Gastroesophageal sphincter (tissue), 4 donors: ENCODE measurements at regions not wholly inside any gene's neighbourhood (a gene's known extent, or its start where the extent isn't known, plus 50 kb on each side); places are given as distances from the start of the nearest gene placed in this dataset.

Experiments
- ATAC-seq: fragments of 150-250 bp; one replicate; pipeline ENCODE4 v1.9.1; 2016; ENCODE audit warnings: mild to moderate bottlenecking, moderate library complexity
- H3K27ac ChIP-seq, 4 donors: fragments of 200-600 bp; sonication (generic) in 3 of 4; 1 replicate in 3 of 4; 2 replicates in 1 of 4; pipeline ENCODE4 v1.5.1; 2016 to 2019
- H3K27me3 ChIP-seq: fragments of 200-600 bp; sonication (generic); one replicate; pipeline ENCODE4 v1.5.1; 2019
- H3K36me3 ChIP-seq, 2 donors: fragments of 200-600 bp; sonication (generic); one replicate each; pipeline ENCODE4 v1.5.1; 2019; ENCODE audit warnings: control low read depth in 1 of 2
- H3K4me1 ChIP-seq, 3 donors: fragments of 200-600 bp; sonication (generic); 1 replicate in 2 of 3; 2 replicates in 1 of 3; pipeline ENCODE4 v1.5.1; 2016 to 2019; ENCODE audit warnings: control low read depth in 2 of 3
- H3K4me3 ChIP-seq, 2 donors: fragments of 200-600 bp; sonication (generic); one replicate each; pipeline ENCODE4 v1.5.1; 2019; ENCODE audit warnings: mild to moderate bottlenecking in 1 of 2, moderate library complexity in 1 of 2
- H3K9me3 ChIP-seq, 3 donors: fragments of 200-600 bp; sonication (generic); one replicate each; pipeline ENCODE4 v1.5.1; 2017 to 2019; ENCODE audit warnings: control low read depth in 2 of 3
- CTCF ChIP-seq, 4 experiments: fragments of 200-600 bp in 2 of 4; fragments of 450-650 bp in 2 of 4; sonication (generic) in 1 of 4; IDR thresholded peaks; one replicate each; pipeline ENCODE4 v1.5.1; 2017 to 2019; ENCODE audit warnings: antibody characterized with exemption in 4 of 4, mild to moderate bottlenecking in 2 of 4, moderate library complexity in 2 of 4
- EP300 ChIP-seq: sonication (generic); formaldehyde crosslinking; IDR thresholded peaks from one replicate; pipeline ENCODE4 v1.6.1; 2017; ENCODE audit warnings: antibody characterized with exemption, mild to moderate bottlenecking
- POLR2A ChIP-seq, 2 donors: fragments of 450-650 bp; IDR thresholded peaks; one replicate each; pipeline ENCODE4 v1.6.1; 2017; ENCODE audit warnings: antibody characterized with exemption in 2 of 2, mild to moderate bottlenecking in 2 of 2, moderate library complexity in 1 of 2
- POLR2AphosphoS5 ChIP-seq: sonication (generic); formaldehyde crosslinking; IDR thresholded peaks from one replicate; pipeline ENCODE4 v1.6.1; 2017; ENCODE audit warnings: antibody characterized with exemption
- WGBS, 2 donors: methylation state at CpG; one replicate each; pipeline ENCODE4 v1.1.5; 2018; ENCODE audit warnings: low coverage in 1 of 2; 5-methylcytosine and 5-hydroxymethylcytosine counted together

- 82 to 89% methylated on average over 4 to 14 of the region's 14 CpGs for WGBS, 2 donors
- no peak for TF ChIP-seq POLR2AphosphoS5
- no peak for TF ChIP-seq POLR2A (IDR thresholded peaks at IDR 0.05)
- no peak for TF ChIP-seq CTCF (IDR thresholded peaks at IDR 0.05)
- no peak for TF ChIP-seq EP300
- H3K27me3 ChIP-seq, result no peaks in the 10 kb centered on the region
- no peak for ATAC-seq
- H3K36me3 ChIP-seq, result no peaks in the 10 kb centered on the region
- H3K4me1 ChIP-seq, result peaks cover 0 to 12% (median 0%) of the 10 kb centered on the region in 3 donors
- no peak overlapping the region for H3K27ac ChIP-seq
- peaks cover 0 to 6% (median 0%) of the 10 kb centered on the region in 3 donors for H3K9me3 ChIP-seq
- H3K4me3 ChIP-seq, result no peak overlapping the region
These were observed 103.8 kb upstream of the PARD3 start for GRCh38 chr10:34918776-34919315.

DNA sequence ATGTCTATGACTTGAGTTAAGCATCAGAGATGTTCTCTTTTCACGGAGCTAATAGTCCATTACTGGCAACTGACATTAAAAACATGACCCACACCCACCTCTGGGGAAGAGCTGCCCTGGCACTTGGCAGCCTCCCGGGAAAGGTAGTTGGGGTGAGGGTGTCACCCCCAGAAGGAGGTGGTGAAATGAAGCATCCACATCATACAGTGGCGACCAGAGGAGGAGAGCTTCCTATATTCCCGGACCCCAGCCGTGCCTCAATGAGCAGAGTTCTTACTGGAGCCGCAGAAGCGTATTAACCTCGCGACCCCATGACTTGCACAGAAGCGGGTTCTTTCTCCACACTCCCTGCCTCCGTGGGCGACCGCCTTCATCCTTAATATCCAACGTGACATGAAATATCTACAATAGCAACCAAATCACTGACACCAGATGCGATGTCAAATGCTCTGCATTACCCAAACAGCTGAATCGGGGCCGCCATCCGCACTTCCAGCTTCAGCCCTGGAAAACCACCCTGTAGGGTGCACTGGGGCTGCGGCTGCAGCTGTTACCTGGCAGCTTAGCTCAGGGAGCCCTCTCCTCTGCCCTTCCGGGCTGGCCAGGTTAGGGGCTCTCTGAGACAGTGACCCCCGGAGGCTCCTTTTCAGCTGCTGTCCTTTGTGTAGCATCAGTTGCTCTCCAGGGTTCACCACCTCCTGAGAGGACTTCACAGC lies 103.1 kb upstream of the PARD3 start:
- Histone ChIP-seq H3K36me3 (no peaks in the 10 kb centered on the region), H3K9me3 (no peaks in the 10 kb centered on the region), H3K4me3 (no peak overlapping the region), H3K27me3 (no peaks in the 10 kb centered on the region), H3K27ac (no peak overlapping the region), H3K4me1 (peaks cover 0 to 12% (median 0%) of the 10 kb centered on the region in 3 donors)
- TF ChIP-seq EP300, result no peak
- TF ChIP-seq POLR2AphosphoS5, result no peak
- no peak for TF ChIP-seq CTCF (IDR thresholded peaks at IDR 0.05)
- TF ChIP-seq POLR2A (IDR thresholded peaks at IDR 0.05), result no peak
- no peak for ATAC-seq
- WGBS, 2 donors, result 75 to 80% methylated on average over 2 to 15 of the region's 21 CpGs

- Histone ChIP-seq H3K27ac (peak overlapping the region in 1 of 4 donors; percentile 19), H3K4me1 (peaks cover 0 to 12% (median 0%) of the 10 kb centered on the region in 3 donors), H3K4me3 (no peak overlapping the region), H3K27me3 (no peaks in the 10 kb centered on the region), H3K36me3 (no peaks in the 10 kb centered on the region), H3K9me3 (no peaks in the 10 kb centered on the region)
- 17 to 22% methylated on average over 2 to 3 of the region's 3 CpGs for WGBS, 2 donors
- peak; percentile 66 for ATAC-seq
- no peak for TF ChIP-seq CTCF (IDR thresholded peaks at IDR 0.05)
- no peak for TF ChIP-seq POLR2A (IDR thresholded peaks at IDR 0.05)
- TF ChIP-seq POLR2AphosphoS5, result peak; percentile 59
These were observed 101.2 kb upstream of the PARD3 start for GRCh38 chr10:34916314-34916713.

GRCh38 chr10:34912771-34913170 lies 97.7 kb upstream of the PARD3 start:
- 91 to 96% methylated on average over 3 to 5 of the region's 5 CpGs for WGBS, 2 donors
- no peak for ATAC-seq
- peaks cover 0 to 31% (median 0%) of the 10 kb centered on the region in 3 donors for H3K4me1 ChIP-seq
- TF ChIP-seq POLR2AphosphoS5 (no peak), POLR2A (IDR thresholded peaks at IDR 0.05) (no peak), EP300 (no peak), CTCF (IDR thresholded peaks at IDR 0.05) (no peak)
- no peak overlapping the region for H3K4me3 ChIP-seq
- H3K27ac ChIP-seq, result no peak overlapping the region
- no peaks in the 10 kb centered on the region for H3K9me3 ChIP-seq
- H3K27me3 ChIP-seq, result no peaks in the 10 kb centered on the region
- no peaks in the 10 kb centered on the region for H3K36me3 ChIP-seq

- no peak for ATAC-seq
- Histone ChIP-seq H3K4me1 (peaks cover 0 to 33% (median 0%) of the 10 kb centered on the region in 3 donors), H3K9me3 (no peaks in the 10 kb centered on the region), H3K27ac (no peak overlapping the region), H3K27me3 (no peaks in the 10 kb centered on the region), H3K4me3 (no peak overlapping the region), H3K36me3 (no peaks in the 10 kb centered on the region)
- TF ChIP-seq POLR2AphosphoS5, result no peak
- TF ChIP-seq EP300, result no peak
- TF ChIP-seq CTCF (IDR thresholded peaks at IDR 0.05), result no peak
- TF ChIP-seq POLR2A (IDR thresholded peaks at IDR 0.05), result no peak
- WGBS, 2 donors, result 83 to 100% methylated on average over 1 to 3 of the region's 6 CpGs
These were observed 96.6 kb upstream of the PARD3 start for GRCh38 chr10:34911661-34912205.
